ENCODE measurements at regions not wholly inside any gene's neighbourhood (a gene's known extent, or its start where the extent isn't known, plus 50 kb on each side); places are given as distances from the start of the nearest gene placed in this dataset.
"Not testable (repeated sequence)": the region's sequence is repeated elsewhere in the genome, so short reads cannot be mapped to it uniquely, and the experiment has no call there.

DNA sequence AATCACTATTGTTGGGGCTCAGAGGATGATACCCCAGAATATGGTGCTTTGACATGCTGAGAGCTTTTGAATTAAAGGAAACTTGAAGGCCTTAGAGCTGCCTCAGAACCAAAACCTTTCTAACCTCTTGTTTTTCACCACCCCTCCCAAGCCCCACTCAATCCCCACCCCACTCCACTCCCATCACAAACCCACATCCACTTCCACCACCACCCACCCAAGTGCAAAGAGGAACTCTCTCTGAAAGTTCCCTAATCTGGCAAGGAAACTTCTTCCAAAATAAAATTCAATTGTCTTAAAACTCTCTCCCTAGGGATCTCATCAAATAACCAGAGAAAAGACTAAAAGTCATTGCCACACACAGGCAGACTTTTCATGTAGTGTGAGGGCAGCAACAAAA is 301.2 kb upstream of the ARHGEF26 start:
- no peaks in the 10 kb centered on the region for H3K27me3 ChIP-seq (ENCODE audit: control insufficient read depth in 3 of 3, insufficient read depth in 3 of 3, low read length in 3 of 3)
- H3K4me3 ChIP-seq (ENCODE audit: low read depth in 1 of 3, low read length in 3 of 3) = no peak overlapping the region
- H3K9me3 ChIP-seq (ENCODE audit: control insufficient read depth in 2 of 2, insufficient read depth in 1 of 2, low read depth in 1 of 2, low read length in 1 of 2) = no peaks in the 10 kb centered on the region
- no peaks in the 10 kb centered on the region for H3K4me1 ChIP-seq (ENCODE audit: control insufficient read depth in 3 of 3, insufficient read depth in 2 of 3, low read depth in 1 of 3, low read length in 2 of 3)
- FAIRE-seq (no peak), DNase-seq (no peak)
- H3K36me3 ChIP-seq (ENCODE audit: control insufficient read depth in 3 of 3, insufficient read depth in 2 of 3, low read depth in 1 of 3, low read length in 3 of 3) = no peaks in the 10 kb centered on the region
- no peak overlapping the region for H3K27ac ChIP-seq (ENCODE audit: low read depth in 1 of 3, low read length in 2 of 3)

DNA sequence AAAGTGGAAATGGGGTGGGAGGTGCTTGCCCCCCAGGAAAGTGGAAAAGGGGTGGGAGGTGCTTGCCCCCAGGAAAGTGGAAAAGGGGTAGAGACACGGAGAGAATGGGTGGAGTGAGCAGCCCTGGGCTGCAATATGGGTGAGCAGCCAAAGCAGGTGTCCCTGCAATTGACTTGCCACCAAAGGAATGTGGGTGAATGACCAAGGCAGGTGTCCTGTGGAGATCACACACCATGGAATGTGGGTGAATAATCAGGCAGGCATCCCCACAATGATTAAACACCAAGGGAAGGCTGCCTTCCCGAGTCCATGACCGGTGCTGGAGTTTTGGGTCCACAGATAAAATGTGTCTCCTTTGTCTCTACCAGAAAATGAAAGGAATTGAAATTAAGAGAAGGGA is 292.8 kb upstream of the ARHGEF26 start:
- H3K27me3 ChIP-seq (ENCODE audit: control insufficient read depth in 3 of 3, insufficient read depth in 3 of 3, low read length in 3 of 3); DNase-seq; H3K27ac ChIP-seq (ENCODE audit: low read depth in 1 of 3, low read length in 2 of 3); H3K9me3 ChIP-seq (ENCODE audit: control insufficient read depth in 2 of 2, insufficient read depth in 1 of 2, low read depth in 1 of 2, low read length in 1 of 2); FAIRE-seq; H3K4me3 ChIP-seq (ENCODE audit: low read depth in 1 of 3, low read length in 3 of 3); H3K36me3 ChIP-seq (ENCODE audit: control insufficient read depth in 3 of 3, insufficient read depth in 2 of 3, low read depth in 1 of 3, low read length in 3 of 3); H3K4me1 ChIP-seq (ENCODE audit: control insufficient read depth in 3 of 3, insufficient read depth in 2 of 3, low read depth in 1 of 3, low read length in 2 of 3): not testable (repeated sequence)
- WGBS, 3 donors = 75 to 95% (median 76%) methylated on average over 3 of the region's 3 CpGs

DNA sequence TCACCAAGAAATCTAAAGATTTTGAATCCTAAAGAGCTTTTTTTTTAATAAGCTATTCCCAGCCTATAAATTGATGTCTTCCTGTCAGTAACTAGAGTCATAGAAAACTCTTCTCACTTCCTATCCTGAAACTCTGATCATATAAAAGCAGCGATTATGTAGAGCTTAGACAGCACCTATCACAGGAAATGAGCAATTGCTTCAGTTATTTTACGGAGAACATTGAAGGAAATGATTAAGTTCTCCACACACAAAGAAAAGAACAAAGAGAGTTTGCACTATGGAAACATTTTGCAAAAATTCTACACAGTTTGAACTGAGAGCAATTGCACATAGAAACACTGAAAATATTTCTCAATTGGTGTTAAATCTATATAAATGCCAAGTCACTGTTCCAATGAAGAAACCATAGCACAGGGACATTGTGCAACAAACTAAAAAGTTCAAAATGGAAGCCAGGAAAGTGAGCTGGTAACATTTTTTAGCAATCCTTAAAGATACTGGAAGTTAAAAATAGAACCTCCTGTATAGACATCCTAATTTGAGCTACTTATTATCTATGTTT is 291.5 kb upstream of the ARHGEF26 start:
- DNase-seq (no peak), FAIRE-seq (no peak)
- H3K27me3 ChIP-seq (ENCODE audit: control insufficient read depth in 3 of 3, insufficient read depth in 3 of 3, low read length in 3 of 3) = peaks cover 0 to 2% (median 0%) of the 10 kb centered on the region in 3 donors
- WGBS, 3 donors = 73 to 82% (median 77%) methylated on average over 2 of the region's 2 CpGs
- no peak overlapping the region for H3K4me3 ChIP-seq (ENCODE audit: low read depth in 1 of 3, low read length in 3 of 3)
- no peaks in the 10 kb centered on the region for H3K4me1 ChIP-seq (ENCODE audit: control insufficient read depth in 3 of 3, insufficient read depth in 2 of 3, low read depth in 1 of 3, low read length in 2 of 3)
- no peak overlapping the region for H3K27ac ChIP-seq (ENCODE audit: low read depth in 1 of 3, low read length in 2 of 3)
- no peaks in the 10 kb centered on the region for H3K36me3 ChIP-seq (ENCODE audit: control insufficient read depth in 3 of 3, insufficient read depth in 2 of 3, low read depth in 1 of 3, low read length in 3 of 3)
- no peaks in the 10 kb centered on the region for H3K9me3 ChIP-seq (ENCODE audit: control insufficient read depth in 2 of 2, insufficient read depth in 1 of 2, low read depth in 1 of 2, low read length in 1 of 2)

DNA sequence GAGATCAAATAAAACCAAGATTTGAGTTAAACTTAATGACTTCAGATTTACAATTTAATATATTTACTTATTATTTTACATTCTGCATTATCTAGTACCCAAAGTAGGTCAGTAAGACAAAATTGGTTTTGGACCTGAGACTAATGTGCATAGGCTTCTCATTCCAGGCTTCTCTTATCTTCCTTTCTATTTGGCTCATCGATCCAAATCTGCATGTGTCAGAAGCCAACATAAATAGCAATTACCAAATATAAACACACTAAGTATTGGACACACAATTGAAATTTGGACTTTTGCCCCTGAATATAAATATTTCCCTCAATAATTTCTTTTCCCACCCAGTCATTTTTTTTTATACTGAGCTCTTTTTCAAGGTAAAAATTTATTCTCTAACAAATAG is 290.6 kb upstream of the ARHGEF26 start:
- no peak overlapping the region for H3K4me3 ChIP-seq (ENCODE audit: low read depth in 1 of 3, low read length in 3 of 3)
- FAIRE-seq = no peak
- H3K9me3 ChIP-seq (ENCODE audit: control insufficient read depth in 2 of 2, insufficient read depth in 1 of 2, low read depth in 1 of 2, low read length in 1 of 2) = no peaks in the 10 kb centered on the region
- no peaks in the 10 kb centered on the region for H3K4me1 ChIP-seq (ENCODE audit: control insufficient read depth in 3 of 3, insufficient read depth in 2 of 3, low read depth in 1 of 3, low read length in 2 of 3)
- H3K27ac ChIP-seq (ENCODE audit: low read depth in 1 of 3, low read length in 2 of 3) = no peak overlapping the region
- no peak for DNase-seq
- WGBS, 3 donors = 13 to 31% (median 18%) methylated on average over 1 of the region's 1 CpG
- no peaks in the 10 kb centered on the region for H3K36me3 ChIP-seq (ENCODE audit: control insufficient read depth in 3 of 3, insufficient read depth in 2 of 3, low read depth in 1 of 3, low read length in 3 of 3)
- H3K27me3 ChIP-seq (ENCODE audit: control insufficient read depth in 3 of 3, insufficient read depth in 3 of 3, low read length in 3 of 3) = peaks cover 0 to 2% (median 0%) of the 10 kb centered on the region in 3 donors

DNA sequence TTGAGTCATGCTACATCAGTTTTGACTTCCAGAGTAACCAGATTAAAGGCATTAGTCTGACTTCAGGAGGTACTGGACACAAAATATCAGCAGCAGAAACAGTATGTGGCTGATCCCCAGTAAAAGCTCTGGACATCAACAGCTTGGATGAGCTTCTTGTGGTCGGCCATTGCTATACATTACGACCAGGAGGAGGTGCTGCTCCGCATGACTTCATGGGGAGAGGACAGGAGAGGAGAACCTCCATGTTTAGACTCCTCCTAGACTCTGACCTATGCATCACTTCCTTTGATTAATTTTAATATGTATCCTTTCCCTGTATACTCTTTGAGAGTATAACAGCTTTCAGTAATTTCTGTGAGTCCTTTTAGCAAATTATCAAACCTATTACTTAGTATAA is 285.6 kb upstream of the ARHGEF26 start:
- Histone ChIP-seq H3K27ac (ENCODE audit: low read depth in 1 of 3, low read length in 2 of 3) (no peak overlapping the region), H3K9me3 (ENCODE audit: control insufficient read depth in 2 of 2, insufficient read depth in 1 of 2, low read depth in 1 of 2, low read length in 1 of 2) (no peaks in the 10 kb centered on the region), H3K4me3 (ENCODE audit: low read depth in 1 of 3, low read length in 3 of 3) (no peak overlapping the region), H3K36me3 (ENCODE audit: control insufficient read depth in 3 of 3, insufficient read depth in 2 of 3, low read depth in 1 of 3, low read length in 3 of 3) (no peaks in the 10 kb centered on the region), H3K4me1 (ENCODE audit: control insufficient read depth in 3 of 3, insufficient read depth in 2 of 3, low read depth in 1 of 3, low read length in 2 of 3) (no peaks in the 10 kb centered on the region), H3K27me3 (ENCODE audit: control insufficient read depth in 3 of 3, insufficient read depth in 3 of 3, low read length in 3 of 3) (peaks cover 0 to 2% (median 0%) of the 10 kb centered on the region in 3 donors)
- no peak for FAIRE-seq
- peak in 1 of 2 donors; percentile 2 for DNase-seq
- WGBS, 3 donors = 71 to 82% (median 78%) methylated on average over 3 of the region's 3 CpGs

DNA sequence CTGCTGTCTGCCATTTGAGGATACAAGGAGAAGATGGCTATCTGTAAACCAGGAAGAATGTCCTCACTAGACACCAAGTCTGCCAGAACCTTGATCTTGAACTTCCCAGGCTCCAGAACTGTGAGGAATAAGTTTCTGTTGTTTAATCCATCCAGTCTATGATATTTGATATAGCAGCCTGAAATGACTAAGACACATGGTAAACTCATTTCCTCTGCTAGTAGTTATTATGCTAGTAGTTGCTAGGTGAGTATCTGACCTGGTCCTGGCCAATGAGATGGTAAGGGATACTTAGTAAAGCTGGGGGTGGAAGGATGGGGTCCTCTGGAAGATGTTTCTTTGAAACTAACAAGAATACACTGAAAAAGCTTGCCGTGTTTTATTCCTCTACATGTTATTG is 280.7 kb upstream of the ARHGEF26 start:
- FAIRE-seq = no peak
- no peaks in the 10 kb centered on the region for H3K4me1 ChIP-seq (ENCODE audit: control insufficient read depth in 3 of 3, insufficient read depth in 2 of 3, low read depth in 1 of 3, low read length in 2 of 3)
- no peak overlapping the region for H3K27ac ChIP-seq (ENCODE audit: low read depth in 1 of 3, low read length in 2 of 3)
- DNase-seq = no peak
- H3K9me3 ChIP-seq (ENCODE audit: control insufficient read depth in 2 of 2, insufficient read depth in 1 of 2, low read depth in 1 of 2, low read length in 1 of 2) = no peaks in the 10 kb centered on the region
- H3K4me3 ChIP-seq (ENCODE audit: low read depth in 1 of 3, low read length in 3 of 3) = no peak overlapping the region
- no peaks in the 10 kb centered on the region for H3K27me3 ChIP-seq (ENCODE audit: control insufficient read depth in 3 of 3, insufficient read depth in 3 of 3, low read length in 3 of 3)
- 85 to 97% (median 94%) methylated on average over 1 of the region's 1 CpG for WGBS, 3 donors
- H3K36me3 ChIP-seq (ENCODE audit: control insufficient read depth in 3 of 3, insufficient read depth in 2 of 3, low read depth in 1 of 3, low read length in 3 of 3) = no peaks in the 10 kb centered on the region

DNA sequence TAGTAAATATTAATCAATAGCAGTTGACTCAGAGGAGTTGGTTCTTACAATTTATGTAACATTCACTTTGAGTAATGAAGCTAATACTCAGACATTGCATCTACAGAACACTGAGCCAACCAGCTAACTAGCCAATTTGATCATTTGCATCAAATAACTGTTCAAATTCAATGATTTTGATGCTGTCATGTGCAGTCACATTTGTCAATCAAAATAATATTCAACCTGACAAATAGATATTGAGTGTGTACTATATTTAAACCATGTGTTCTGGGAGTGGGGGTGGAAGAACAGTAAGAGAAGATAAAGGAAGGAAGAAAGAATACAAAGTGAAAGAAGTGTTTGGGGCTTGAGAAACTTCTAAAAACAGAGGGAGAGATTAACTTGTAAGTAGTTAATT is 277.2 kb upstream of the ARHGEF26 start:
- H3K27ac ChIP-seq (ENCODE audit: low read depth in 1 of 3, low read length in 2 of 3) = no peak overlapping the region
- DNase-seq (no peak), FAIRE-seq (no peak)
- H3K36me3 ChIP-seq (ENCODE audit: control insufficient read depth in 3 of 3, insufficient read depth in 2 of 3, low read depth in 1 of 3, low read length in 3 of 3) = no peaks in the 10 kb centered on the region
- no peaks in the 10 kb centered on the region for H3K4me1 ChIP-seq (ENCODE audit: control insufficient read depth in 3 of 3, insufficient read depth in 2 of 3, low read depth in 1 of 3, low read length in 2 of 3)
- H3K9me3 ChIP-seq (ENCODE audit: control insufficient read depth in 2 of 2, insufficient read depth in 1 of 2, low read depth in 1 of 2, low read length in 1 of 2) = no peaks in the 10 kb centered on the region
- H3K27me3 ChIP-seq (ENCODE audit: control insufficient read depth in 3 of 3, insufficient read depth in 3 of 3, low read length in 3 of 3) = no peaks in the 10 kb centered on the region
- H3K4me3 ChIP-seq (ENCODE audit: low read depth in 1 of 3, low read length in 3 of 3) = no peak overlapping the region

DNA sequence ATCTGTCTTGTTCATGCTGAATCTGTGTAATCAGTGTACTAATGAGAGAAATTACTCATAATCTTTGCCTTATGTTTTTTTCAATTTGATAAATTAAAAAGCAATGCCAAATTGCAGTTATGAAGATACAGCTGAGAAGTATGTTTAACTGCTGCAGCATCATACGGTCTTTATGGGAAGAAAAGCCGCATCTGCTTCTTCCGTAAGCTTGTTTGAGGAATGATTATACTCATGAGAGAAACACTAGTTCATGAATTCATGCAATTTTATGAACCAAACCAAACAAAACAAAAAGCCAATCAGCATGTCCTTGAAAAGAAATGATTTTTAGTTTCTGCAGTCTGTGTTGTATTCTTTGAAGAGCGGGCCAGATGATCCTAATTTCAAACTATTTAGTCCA is 275.9 kb upstream of the ARHGEF26 start:
- H3K36me3 ChIP-seq (ENCODE audit: control insufficient read depth in 3 of 3, insufficient read depth in 2 of 3, low read depth in 1 of 3, low read length in 3 of 3) = no peaks in the 10 kb centered on the region
- no peak overlapping the region for H3K4me3 ChIP-seq (ENCODE audit: low read depth in 1 of 3, low read length in 3 of 3)
- 77 to 96% (median 92%) methylated on average over 4 of the region's 4 CpGs for WGBS, 3 donors
- DNase-seq = no peak
- no peak for FAIRE-seq
- H3K9me3 ChIP-seq (ENCODE audit: control insufficient read depth in 2 of 2, insufficient read depth in 1 of 2, low read depth in 1 of 2, low read length in 1 of 2) = no peaks in the 10 kb centered on the region
- no peak overlapping the region for H3K27ac ChIP-seq (ENCODE audit: low read depth in 1 of 3, low read length in 2 of 3)
- no peaks in the 10 kb centered on the region for H3K27me3 ChIP-seq (ENCODE audit: control insufficient read depth in 3 of 3, insufficient read depth in 3 of 3, low read length in 3 of 3)
- no peaks in the 10 kb centered on the region for H3K4me1 ChIP-seq (ENCODE audit: control insufficient read depth in 3 of 3, insufficient read depth in 2 of 3, low read depth in 1 of 3, low read length in 2 of 3)

DNA sequence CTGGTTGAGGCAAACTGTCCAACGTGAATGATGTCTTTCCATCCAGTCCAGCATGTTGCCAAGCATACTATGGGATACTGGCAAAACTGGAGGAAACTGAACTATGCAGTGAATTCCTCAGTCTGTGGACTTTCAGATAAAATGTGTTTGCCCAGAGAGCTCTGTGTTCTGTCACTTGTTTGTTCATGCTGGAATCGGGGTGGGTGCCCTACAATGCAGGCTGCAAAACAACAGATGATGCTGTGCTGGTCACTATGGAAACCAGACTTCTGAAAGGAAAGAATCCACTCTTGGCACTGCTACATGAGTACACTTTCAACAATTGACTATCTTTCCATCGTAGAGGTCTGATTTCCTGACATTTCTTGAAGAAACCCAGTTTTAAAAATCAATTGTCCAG is 272.5 kb upstream of the ARHGEF26 start:
- 24 to 45% (median 27%) methylated on average over 3 of the region's 3 CpGs for WGBS, 3 donors
- no peak for DNase-seq
- FAIRE-seq = no peak

More for the DNA sequence above, 272.5 kb upstream of the ARHGEF26 start:
- Histone ChIP-seq H3K27ac (ENCODE audit: low read depth in 1 of 3, low read length in 2 of 3) (no peak overlapping the region), H3K36me3 (ENCODE audit: control insufficient read depth in 3 of 3, insufficient read depth in 2 of 3, low read depth in 1 of 3, low read length in 3 of 3) (no peaks in the 10 kb centered on the region), H3K27me3 (ENCODE audit: control insufficient read depth in 3 of 3, insufficient read depth in 3 of 3, low read length in 3 of 3) (no peaks in the 10 kb centered on the region), H3K9me3 (ENCODE audit: control insufficient read depth in 2 of 2, insufficient read depth in 1 of 2, low read depth in 1 of 2, low read length in 1 of 2) (no peaks in the 10 kb centered on the region), H3K4me1 (ENCODE audit: control insufficient read depth in 3 of 3, insufficient read depth in 2 of 3, low read depth in 1 of 3, low read length in 2 of 3) (no peaks in the 10 kb centered on the region), H3K4me3 (ENCODE audit: low read depth in 1 of 3, low read length in 3 of 3) (no peak overlapping the region)
